Chondrocyte (in vitro differentiated cells): ENCODE measurements at regions not wholly inside any gene's neighbourhood (a gene's known extent, or its start where the extent isn't known, plus 50 kb on each side); places are given as distances from the start of the nearest gene placed in this dataset.

Source experiments
- DNase-seq: peaks from one replicate; pipeline ENCODE4 v3.0.0; 2021; ENCODE audit warnings: mixed read lengths, low spot score
- H3K27ac Mint-ChIP-seq: one replicate; pipeline ENCODE4 v1.8.0; 2021; ENCODE audit warnings: mild to moderate bottlenecking, moderate library complexity, mixed read lengths; ENCODE audit not compliant: unreplicated experiment
- H3K27me3 Mint-ChIP-seq: 2 replicates; pipeline ENCODE4 v1.8.0; 2021; ENCODE audit warnings: low read depth, mixed read lengths
- H3K36me3 Mint-ChIP-seq: 2 replicates; pipeline ENCODE4 v1.8.0; 2021; ENCODE audit warnings: low read depth, mixed read lengths
- H3K4me1 Mint-ChIP-seq: 2 replicates; pipeline ENCODE4 v1.8.0; 2021; ENCODE audit warnings: low read depth, mild to moderate bottlenecking, mixed read lengths
- H3K4me3 Mint-ChIP-seq: one replicate; pipeline ENCODE4 v1.8.0; 2021; ENCODE audit warnings: mild to moderate bottlenecking, moderate library complexity, mixed read lengths; ENCODE audit not compliant: unreplicated experiment
- H3K9me3 Mint-ChIP-seq: 2 replicates; pipeline ENCODE4 v1.8.0; 2021; ENCODE audit warnings: low read depth, mixed read lengths
- CTCF ChIP-seq: fragments of 200-600 bp; sonication (generic); IDR thresholded peaks from 2 replicates; pipeline ENCODE4 v1.5.0; 2021; ENCODE audit warnings: antibody characterized with exemption, mild to moderate bottlenecking, moderate library complexity

- no peak overlapping the region for H3K27ac Mint-ChIP-seq
- H3K27me3 Mint-ChIP-seq: peaks cover 2% of the 10 kb centered on the region
- no peaks in the 10 kb centered on the region for H3K9me3 Mint-ChIP-seq
- no peaks in the 10 kb centered on the region for H3K4me1 Mint-ChIP-seq
- no peaks in the 10 kb centered on the region for H3K36me3 Mint-ChIP-seq
- no peak for DNase-seq
- H3K4me3 Mint-ChIP-seq: no peak overlapping the region
- TF ChIP-seq CTCF: no peak
Measured at GRCh38 chr2:733495-733894, 56.3 kb upstream of the TMEM18 start.

GRCh38 chr2:733001-733400 lies 55.8 kb upstream of the TMEM18 start:
- Mint-ChIP-seq H3K4me3 (no peak overlapping the region), H3K27me3 (peaks cover 2% of the 10 kb centered on the region), H3K9me3 (no peaks in the 10 kb centered on the region), H3K27ac (no peak overlapping the region), H3K36me3 (no peaks in the 10 kb centered on the region), H3K4me1 (no peaks in the 10 kb centered on the region)
- TF ChIP-seq CTCF: no peak
- no peak for DNase-seq

GRCh38 chr2:731711-732110 lies 54.5 kb upstream of the TMEM18 start:
- Mint-ChIP-seq H3K4me3 (no peak overlapping the region), H3K4me1 (no peaks in the 10 kb centered on the region), H3K36me3 (no peaks in the 10 kb centered on the region), H3K27ac (no peak overlapping the region), H3K9me3 (no peaks in the 10 kb centered on the region), H3K27me3 (peaks cover 4% of the 10 kb centered on the region)
- DNase-seq: no peak
- no peak for TF ChIP-seq CTCF

- DNase-seq: no peak
- Mint-ChIP-seq H3K36me3 (no peaks in the 10 kb centered on the region), H3K4me1 (no peaks in the 10 kb centered on the region), H3K27ac (no peak overlapping the region), H3K4me3 (no peak overlapping the region), H3K9me3 (no peaks in the 10 kb centered on the region), H3K27me3 (peaks cover 9% of the 10 kb centered on the region)
- no peak for TF ChIP-seq CTCF
Measured at GRCh38 chr2:729376-729861, 52.2 kb upstream of the TMEM18 start.

- H3K27me3 Mint-ChIP-seq: peaks cover 12% of the 10 kb centered on the region
- H3K27ac Mint-ChIP-seq: no peak overlapping the region
- H3K4me1 Mint-ChIP-seq: no peaks in the 10 kb centered on the region
- H3K9me3 Mint-ChIP-seq: no peaks in the 10 kb centered on the region
- H3K4me3 Mint-ChIP-seq: no peak overlapping the region
- no peak for DNase-seq
- no peaks in the 10 kb centered on the region for H3K36me3 Mint-ChIP-seq
- no peak for TF ChIP-seq CTCF
Measured at GRCh38 chr2:728165-728564, 51.0 kb upstream of the TMEM18 start.
